Erythroblast (primary cell): ENCODE measurements at regions not wholly inside any gene's neighbourhood (a gene's known extent, or its start where the extent isn't known, plus 50 kb on each side); places are given as distances from the start of the nearest gene placed in this dataset.
"Not testable (repeated sequence)": the region's sequence is repeated elsewhere in the genome, so short reads cannot be mapped to it uniquely, and the experiment has no call there.

Experiments used
- DNase-seq, 2 experiments: peaks; one replicate each; lab custom pipeline; 2025; lab: John Stamatoyannopoulos, UW
- GATA1 ChIP-seq: IDR thresholded peaks from 2 replicates; pipeline ENCODE4 v1.6.1; 2011; ENCODE audit warnings: low read depth, mild to moderate bottlenecking, control low read depth, low read length, moderate library complexity
- POLR2A ChIP-seq: IDR thresholded peaks from 2 replicates; pipeline ENCODE4 v1.6.1; 2011; ENCODE audit warnings: mild to moderate bottlenecking, low read length

DNA sequence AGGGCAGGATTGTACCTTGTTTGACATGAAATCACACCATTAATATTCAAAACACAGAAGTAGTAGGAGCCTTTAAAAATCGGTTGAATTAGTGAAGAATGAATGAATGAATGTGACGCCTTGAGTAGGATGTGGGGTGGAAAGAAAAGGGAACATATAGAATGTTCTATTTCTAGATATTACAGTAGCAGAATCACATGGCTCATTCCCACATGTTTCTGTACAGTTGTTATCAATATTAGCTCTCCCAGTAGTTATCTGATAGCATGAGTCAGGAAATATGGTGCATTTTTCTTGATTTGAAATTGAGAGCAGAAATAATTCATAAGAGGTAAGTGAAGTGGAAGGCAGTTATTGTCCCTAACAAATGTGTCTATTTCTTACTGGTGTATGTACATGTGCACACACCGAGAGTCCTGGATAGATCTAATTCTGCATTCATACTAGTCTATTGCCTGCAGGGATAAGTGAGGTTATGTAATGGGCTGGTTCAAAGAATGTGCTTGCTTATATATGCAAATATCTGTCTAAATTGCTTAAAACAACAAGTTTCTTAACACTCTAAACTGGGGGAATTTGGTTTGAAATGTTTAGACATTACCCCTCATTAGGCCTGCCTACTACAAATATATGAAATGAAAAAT is 245.4 kb downstream of the EFCAB11 start:
- no peak for TF ChIP-seq POLR2A
- TF ChIP-seq GATA1: no peak
- no peak for DNase-seq

DNA sequence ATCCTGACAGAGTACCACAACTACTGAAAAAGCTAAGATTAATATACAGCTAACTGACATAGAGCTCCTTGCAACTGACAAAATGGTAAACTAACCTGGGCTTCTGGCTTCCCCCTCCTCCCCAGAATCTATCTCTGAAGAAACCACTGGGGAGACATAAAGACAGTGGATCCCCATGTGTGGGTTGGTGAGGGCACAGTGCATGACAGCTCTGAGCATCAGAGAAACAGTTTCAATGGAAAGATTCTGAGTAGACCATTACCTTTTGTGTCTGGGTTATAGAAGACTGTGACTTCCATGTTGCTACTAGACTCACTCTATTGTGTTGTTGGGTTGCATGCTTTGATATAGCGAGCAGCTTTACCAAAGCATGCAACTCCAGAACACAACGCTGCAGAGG is 247.4 kb downstream of the EFCAB11 start:
- DNase-seq: no peak
- TF ChIP-seq POLR2A: no peak
- TF ChIP-seq GATA1: no peak

DNA sequence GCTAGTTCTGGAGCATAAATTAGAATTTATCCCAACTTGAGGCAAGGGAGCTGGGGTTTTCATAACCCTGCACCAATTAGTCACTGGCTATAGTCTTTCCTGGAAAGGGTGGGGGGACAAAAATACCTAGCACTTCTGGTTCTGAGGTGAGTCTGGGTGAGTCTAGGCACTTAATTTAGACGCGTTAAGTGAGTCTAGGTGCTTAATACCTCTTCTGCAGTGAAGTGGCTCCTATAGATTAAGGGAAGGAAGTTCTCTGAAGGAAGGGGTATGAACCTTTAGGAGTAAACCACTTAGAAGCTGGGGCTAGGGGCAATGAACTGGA is 251.7 kb downstream of the EFCAB11 start:
- no peak for TF ChIP-seq POLR2A
- TF ChIP-seq GATA1: no peak
- DNase-seq: no peak

DNA sequence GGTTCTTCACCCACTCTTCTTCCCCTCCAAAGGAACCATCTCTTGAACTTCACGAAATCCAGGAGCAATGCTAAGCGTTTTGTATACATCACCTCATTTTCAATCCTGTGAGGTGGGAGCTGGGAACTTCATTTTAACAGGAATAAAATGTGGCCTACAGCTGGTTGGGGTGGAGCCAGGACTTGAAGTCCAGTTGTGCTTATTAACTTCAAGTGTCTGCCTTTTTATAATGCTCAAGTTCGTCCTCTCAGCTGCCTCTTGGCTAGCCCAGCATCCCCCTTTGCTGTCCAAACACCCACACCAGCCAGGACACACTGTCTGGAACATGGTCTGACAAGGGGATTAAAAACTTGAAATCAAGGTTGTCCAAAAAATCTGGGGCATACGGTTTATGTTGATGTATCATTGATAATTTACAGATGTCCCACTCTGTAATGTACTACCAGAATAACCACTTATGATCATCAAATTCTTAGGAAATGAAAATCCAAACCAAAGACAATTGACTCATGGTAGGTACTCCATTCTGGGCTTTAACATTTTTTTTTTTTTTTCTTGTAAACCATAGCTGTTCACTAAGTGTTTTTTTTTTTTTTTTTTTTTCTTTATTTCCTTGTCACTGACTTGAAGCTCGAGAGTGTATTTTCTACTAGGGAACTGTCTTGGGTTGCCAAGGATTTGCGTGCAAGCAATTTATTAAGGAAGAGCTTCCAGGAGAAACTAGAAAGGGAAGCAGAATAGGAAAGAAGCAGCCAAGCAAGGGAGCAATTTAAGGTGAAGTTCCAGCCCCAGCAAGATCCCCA is 252.3 kb downstream of the EFCAB11 start:
- DNase-seq: peak in 1 of 2 experiments; percentile 27
- TF ChIP-seq POLR2A (no peak), GATA1 (no peak)

DNA sequence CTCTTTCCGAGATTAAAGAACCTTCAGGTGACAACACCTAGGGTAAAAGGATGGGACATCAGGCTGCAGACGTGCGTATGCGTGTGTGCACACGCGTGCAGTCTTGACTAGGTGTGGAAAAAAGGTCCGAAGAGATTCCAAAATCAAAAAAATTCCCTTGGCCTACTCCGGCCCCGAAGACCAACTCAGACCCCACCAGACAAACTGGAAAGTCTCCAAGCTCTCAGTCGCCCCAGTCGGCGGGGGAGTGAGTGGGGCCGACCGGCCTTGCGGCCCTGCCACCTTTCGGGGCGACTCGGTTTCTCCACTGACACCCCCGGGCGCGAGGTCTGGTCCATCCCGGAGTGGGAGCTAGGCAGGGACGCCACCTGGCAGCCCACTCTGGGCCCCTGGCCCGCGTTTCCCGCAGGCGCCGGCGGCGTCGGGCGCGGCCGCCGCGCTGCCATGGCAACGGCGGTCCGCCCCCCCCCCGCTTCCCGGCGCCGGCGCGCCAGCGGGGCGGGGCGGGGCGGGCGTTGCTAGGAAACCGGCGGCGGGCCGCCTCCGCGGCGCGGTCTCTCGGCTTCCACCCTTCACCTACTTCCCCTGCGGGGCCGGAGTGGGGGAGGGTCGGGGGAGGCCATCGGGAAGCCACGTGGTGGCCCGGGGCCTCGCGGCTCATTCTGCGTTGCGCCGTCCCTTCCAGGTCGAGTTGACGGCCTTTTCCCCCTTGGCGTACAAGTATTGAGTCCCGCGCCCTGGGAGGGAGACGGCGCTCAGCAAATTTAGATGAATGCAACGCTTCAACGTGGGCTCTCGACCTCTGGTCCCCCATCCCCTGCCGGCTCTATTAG is 253.1 kb downstream of the EFCAB11 start:
- TF ChIP-seq POLR2A (no peak), GATA1 (no peak)
- peak; percentile 76 to 81 for DNase-seq

DNA sequence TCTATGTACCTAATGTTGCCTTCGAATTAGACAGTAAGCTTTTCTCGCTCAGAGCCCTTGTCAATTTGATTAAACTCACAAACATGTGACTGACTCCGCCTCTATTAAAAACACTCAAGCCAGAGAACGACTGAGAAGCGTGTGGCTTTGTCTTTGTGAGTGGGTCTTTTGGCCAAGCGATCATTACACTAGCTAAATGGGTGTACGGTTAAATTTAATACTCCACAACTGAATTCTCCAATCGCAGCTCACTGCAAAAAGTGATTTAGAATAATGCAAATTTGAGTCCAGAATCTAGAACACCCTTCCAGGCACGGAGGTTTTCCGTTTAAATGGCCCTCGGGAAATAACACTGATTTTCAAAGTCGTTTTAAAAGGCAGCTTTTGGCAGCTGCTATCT is 253.7 kb downstream of the EFCAB11 start:
- no peak for DNase-seq
- TF ChIP-seq GATA1 (no peak), POLR2A (no peak)

DNA sequence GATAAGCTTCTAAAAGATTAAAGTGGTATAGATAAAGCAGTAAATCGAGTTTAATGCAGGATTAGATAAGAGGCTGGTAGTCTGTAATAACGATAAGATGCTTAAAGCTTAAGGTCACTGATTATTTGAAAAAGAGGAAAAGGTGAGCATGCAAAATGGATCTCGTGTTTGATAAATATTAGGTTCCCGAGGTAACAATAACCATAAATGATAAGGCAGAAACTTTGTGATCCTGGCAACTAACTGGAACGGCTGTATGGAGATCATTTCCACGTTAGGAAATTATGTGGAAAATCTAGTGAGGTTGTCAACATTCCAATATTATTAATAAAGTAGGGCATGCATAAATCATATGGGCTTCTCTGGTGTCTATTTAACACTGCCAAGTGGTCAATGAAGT is 255.5 kb downstream of the EFCAB11 start:
- no peak for TF ChIP-seq GATA1
- TF ChIP-seq POLR2A: no peak
- no peak for DNase-seq

DNA sequence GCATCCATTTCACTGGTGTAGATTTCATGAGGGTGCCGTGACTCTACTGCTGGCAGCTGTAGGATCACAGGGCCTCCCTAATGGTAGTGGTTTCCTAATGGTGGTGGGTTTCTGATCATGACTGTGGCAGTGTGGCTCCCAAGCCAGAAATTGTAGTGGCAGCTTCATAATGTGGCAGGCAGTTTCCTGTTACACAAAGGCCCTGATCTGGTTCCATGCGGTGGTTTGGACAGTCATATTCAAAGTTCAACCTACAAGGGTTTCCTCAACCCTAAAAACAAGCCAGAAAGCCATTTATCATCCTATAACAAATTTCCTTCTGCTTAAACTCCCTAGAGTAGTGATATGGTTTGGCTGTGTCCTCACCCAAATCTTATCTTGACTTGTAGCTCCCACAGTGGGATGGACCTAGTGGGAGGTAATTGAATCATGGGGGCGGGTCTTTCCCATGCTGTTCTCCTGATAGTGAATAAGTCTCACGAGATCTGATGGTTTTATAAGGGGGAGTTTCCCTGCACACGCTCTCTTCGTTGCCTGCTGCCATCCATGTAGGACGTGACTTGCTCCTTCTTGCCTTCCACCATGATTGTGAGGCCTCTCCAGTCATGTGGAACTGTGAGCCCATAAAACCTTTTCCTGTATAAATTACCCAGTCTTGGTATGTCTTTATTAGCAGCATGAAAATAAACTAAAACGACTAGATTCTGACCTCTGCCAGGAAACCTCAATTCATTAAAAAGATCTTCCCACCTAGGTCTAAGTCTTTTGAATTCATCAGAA is 257.1 kb downstream of the EFCAB11 start:
- DNase-seq: no peak
- TF ChIP-seq GATA1: no peak
- no peak for TF ChIP-seq POLR2A

DNA sequence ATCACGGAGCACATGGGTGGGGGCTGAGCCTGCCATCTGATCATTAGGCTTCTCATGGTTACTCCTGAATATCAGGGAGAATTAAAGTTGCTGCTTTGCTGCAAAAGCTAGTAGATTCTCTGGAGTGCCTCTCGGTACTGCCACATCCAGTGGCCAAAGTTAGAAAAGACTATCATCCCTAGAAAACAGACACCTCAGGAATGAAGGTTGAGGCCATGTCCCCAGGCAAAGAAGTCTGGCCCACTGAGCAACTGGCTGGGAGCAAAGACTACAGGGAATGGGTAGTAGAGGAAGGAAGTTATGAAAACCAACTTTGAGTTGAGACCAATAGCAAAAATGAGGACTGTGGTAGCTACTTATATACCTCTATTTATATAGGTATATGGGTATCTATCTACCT is 258.7 kb downstream of the EFCAB11 start:
- DNase-seq: no peak
- TF ChIP-seq POLR2A: no peak

DNA sequence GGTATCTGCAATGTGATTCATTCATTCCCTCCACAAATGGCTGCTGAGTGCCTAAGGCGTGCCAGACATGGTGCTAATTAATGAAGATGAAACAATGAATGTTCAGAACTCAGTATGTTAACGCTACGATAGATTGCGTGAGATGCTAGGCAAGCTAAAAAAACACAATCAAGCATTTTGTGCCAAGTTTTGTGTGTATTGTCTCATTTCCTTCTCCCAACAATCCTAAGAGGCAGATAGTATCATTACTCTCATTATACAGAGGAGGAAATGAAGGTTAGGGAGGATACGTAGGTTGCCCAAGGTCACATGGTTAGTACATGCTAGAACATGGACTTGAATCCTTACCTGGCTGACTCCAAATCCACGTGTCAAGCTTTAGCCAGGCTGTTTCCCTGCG is 264.4 kb downstream of the EFCAB11 start:
- no peak for TF ChIP-seq POLR2A
- TF ChIP-seq GATA1: no peak
- DNase-seq: no peak

DNA sequence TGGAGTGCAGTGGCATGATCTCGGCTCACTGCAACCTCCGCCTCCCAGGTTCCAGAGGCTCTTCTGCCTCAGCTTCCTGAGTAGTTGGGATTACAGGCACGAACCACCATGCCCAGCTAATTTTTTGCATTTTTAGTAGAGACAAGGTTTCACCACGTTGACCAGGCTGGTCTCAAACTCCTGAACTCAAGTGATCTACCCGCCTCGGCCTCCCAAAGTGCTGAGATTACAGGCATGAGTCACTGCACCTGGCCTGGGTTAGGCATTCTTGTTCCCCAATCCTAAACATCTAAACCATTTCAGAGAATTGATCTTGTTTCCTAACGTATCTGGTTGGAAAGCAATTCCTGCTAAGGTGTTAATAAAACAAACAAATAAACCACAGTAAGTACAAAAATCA is 264.8 kb downstream of the EFCAB11 start:
- not testable (repeated sequence) for DNase-seq

DNA sequence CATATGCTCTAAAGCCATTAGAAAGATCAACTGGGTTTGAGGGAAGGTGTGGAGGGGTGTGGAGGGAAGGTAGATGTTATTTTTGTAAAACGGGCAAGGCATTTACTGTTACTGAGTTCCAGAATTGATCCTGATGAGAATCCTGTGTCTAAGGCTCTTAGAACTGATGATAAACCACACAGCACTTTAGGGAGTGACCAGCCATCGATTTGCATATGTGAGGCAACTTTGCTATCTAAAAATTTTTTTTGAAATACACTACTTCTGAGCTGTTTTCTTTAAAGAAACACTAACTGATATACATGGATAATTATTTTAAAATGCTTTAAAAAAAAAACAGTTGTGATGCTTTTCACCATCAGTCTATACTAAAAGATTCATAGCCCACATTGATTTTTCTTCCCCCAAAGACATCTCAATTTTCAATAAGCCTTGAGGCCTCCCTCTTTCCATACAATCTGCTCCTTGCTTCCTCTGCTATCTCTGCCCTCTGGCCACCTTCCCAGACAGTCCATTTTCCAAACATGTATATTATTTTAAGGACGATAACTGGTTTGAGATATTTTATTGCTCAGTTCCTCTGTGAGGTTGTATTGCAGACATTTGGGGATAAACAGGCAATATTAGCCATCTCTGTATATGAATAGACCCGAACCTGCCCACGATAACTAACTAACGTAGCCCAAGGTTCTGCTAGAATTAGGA is 265.9 kb downstream of the EFCAB11 start:
- TF ChIP-seq POLR2A (no peak), GATA1 (no peak)

DNA sequence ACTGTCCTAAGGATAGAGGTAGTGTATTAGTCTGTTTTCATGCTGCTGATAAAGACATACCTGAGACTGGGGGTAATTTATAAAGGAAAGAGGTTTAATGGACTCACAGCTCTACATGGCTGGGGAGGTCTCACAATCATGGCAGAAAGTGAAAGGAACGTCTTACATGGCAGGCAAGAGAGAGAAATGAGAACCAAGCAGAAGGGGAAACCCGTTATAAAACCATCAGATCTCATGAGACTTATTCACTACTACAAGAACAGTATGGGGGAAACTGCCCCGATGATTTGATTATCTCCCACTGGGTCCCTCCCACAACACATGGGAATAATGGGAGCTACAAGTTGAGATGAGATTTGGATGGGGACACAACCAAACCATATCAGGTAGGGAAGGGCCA is 267.4 kb downstream of the EFCAB11 start:
- DNase-seq: not testable (repeated sequence)

More for the DNA sequence above, 265.9 kb downstream of the EFCAB11 start:
- no peak for DNase-seq

DNA sequence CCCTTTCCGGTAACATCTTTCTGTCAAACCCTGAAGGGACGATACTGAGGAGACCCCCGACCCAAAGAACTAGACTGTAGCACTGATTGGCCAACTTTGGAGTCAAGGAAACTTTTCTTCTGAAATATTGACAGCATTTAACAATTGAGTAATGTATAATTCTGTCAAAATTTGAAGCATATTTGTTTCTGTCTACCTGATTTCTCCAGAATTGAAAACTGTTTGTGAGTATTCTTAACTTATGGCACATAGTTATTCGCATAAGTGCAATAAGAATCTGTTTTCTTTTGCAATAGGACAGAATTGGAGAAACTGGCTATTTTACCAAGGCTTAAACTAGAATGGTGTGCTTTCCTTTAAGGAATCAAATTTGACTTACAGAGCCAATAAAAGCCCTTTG is 267.1 kb upstream of the FOXN3 start:
- TF ChIP-seq POLR2A: no peak
- TF ChIP-seq GATA1: no peak

More for the DNA sequence above, 267.1 kb upstream of the FOXN3 start:
- no peak for DNase-seq
